ENCODE measurements at regions not wholly inside any gene's neighbourhood (a gene's known extent, or its start where the extent isn't known, plus 50 kb on each side); places are given as distances from the start of the nearest gene placed in this dataset.
A peak's percentile ranks its signal among the peaks of the same experiment; 100 is the strongest.

GRCh38 chr3:89049119-89049518 is 58.3 kb upstream of the EPHA3 start:
- no peak for TF ChIP-seq MXD4 (CRISPR knock-in tag; IDR thresholded peaks at IDR 0.05; ENCODE audit: borderline replicate concordance)
- peak; percentile 20; the same call in 1 of the 2 replicates for TF ChIP-seq CTCF (IDR thresholded peaks at IDR 0.05)
- TF ChIP-seq, protein P1, sequence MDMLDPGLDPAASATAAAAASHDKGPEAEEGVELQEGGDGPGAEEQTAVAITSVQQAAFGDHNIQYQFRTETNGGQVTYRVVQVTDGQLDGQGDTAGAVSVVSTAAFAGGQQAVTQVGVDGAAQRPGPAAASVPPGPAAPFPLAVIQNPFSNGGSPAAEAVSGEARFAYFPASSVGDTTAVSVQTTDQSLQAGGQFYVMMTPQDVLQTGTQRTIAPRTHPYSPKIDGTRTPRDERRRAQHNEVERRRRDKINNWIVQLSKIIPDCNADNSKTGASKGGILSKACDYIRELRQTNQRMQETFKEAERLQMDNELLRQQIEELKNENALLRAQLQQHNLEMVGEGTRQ (CRISPR knock-in tag; IDR thresholded peaks at IDR 0.05) = no peak
- TF ChIP-seq, protein P2, sequence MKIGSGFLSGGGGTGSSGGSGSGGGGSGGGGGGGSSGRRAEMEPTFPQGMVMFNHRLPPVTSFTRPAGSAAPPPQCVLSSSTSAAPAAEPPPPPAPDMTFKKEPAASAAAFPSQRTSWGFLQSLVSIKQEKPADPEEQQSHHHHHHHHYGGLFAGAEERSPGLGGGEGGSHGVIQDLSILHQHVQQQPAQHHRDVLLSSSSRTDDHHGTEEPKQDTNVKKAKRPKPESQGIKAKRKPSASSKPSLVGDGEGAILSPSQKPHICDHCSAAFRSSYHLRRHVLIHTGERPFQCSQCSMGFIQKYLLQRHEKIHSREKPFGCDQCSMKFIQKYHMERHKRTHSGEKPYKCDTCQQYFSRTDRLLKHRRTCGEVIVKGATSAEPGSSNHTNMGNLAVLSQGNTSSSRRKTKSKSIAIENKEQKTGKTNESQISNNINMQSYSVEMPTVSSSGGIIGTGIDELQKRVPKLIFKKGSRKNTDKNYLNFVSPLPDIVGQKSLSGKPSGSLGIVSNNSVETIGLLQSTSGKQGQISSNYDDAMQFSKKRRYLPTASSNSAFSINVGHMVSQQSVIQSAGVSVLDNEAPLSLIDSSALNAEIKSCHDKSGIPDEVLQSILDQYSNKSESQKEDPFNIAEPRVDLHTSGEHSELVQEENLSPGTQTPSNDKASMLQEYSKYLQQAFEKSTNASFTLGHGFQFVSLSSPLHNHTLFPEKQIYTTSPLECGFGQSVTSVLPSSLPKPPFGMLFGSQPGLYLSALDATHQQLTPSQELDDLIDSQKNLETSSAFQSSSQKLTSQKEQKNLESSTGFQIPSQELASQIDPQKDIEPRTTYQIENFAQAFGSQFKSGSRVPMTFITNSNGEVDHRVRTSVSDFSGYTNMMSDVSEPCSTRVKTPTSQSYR (CRISPR knock-in tag; IDR thresholded peaks at IDR 0.05) = no peak
- peak; percentile 62 for DNase-seq (ENCODE audit: low spot score)
- ChIA-PET POLR2A (no interaction called here), CTCF (interaction anchor here (0.7 to 0.9 kb wide), 3 partner anchors 52 to 453 kb away, joined by 3 read pairs; no protein-coding TSS in a partner anchor)
- Mint-ChIP-seq H3K9me3 (peaks cover 7% of the 10 kb centered on the region), H3K27me3 (ENCODE audit: low read depth) (no peaks in the 10 kb centered on the region), H3K4me1 (peaks cover 36% of the 10 kb centered on the region), H3K36me3 (peaks cover 3% of the 10 kb centered on the region; the same call in 1 of the 2 replicates), H3K4me3 (no peak overlapping the region), H3K27ac (no peak overlapping the region)
- peak; percentile 95 for ATAC-seq

- TF ChIP-seq ZNF416 (CRISPR knock-in tag; IDR thresholded peaks at IDR 0.05) = no peak
- TF ChIP-seq TEAD4 (CRISPR knock-in tag; IDR thresholded peaks at IDR 0.05) = no peak
- TF ChIP-seq TCF7 (CRISPR knock-in tag; IDR thresholded peaks at IDR 0.05; ENCODE audit: low read depth) = no peak
- TF ChIP-seq, protein P3, sequence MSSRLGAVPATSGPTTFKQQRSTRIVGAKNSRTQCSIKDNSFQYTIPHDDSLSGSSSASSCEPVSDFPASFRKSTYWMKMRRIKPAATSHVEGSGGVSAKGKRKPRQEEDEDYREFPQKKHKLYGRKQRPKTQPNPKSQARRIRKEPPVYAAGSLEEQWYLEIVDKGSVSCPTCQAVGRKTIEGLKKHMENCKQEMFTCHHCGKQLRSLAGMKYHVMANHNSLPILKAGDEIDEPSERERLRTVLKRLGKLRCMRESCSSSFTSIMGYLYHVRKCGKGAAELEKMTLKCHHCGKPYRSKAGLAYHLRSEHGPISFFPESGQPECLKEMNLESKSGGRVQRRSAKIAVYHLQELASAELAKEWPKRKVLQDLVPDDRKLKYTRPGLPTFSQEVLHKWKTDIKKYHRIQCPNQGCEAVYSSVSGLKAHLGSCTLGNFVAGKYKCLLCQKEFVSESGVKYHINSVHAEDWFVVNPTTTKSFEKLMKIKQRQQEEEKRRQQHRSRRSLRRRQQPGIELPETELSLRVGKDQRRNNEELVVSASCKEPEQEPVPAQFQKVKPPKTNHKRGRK (CRISPR knock-in tag; IDR thresholded peaks at IDR 0.05; ENCODE audit: borderline replicate concordance) = no peak
- TF ChIP-seq HMGA2 (CRISPR knock-in tag; IDR thresholded peaks at IDR 0.05) = no peak
- TF ChIP-seq JAZF1 (CRISPR knock-in tag; IDR thresholded peaks at IDR 0.05) = no peak
- TF ChIP-seq ZBTB43 (CRISPR knock-in tag; IDR thresholded peaks at IDR 0.05) = no peak
- no peak for TF ChIP-seq ARID4B (CRISPR knock-in tag; IDR thresholded peaks at IDR 0.05; ENCODE audit: borderline replicate concordance)
- no peak for TF ChIP-seq ZBTB21 (CRISPR knock-in tag; IDR thresholded peaks at IDR 0.05; ENCODE audit: borderline replicate concordance)
- no peak for TF ChIP-seq ZNF317 (CRISPR knock-in tag; IDR thresholded peaks at IDR 0.05; ENCODE audit: borderline replicate concordance, low read depth)
- no peak for TF ChIP-seq SMAD3 (CRISPR knock-in tag; IDR thresholded peaks at IDR 0.05; ENCODE audit: borderline replicate concordance)
- TF ChIP-seq EMX1 (CRISPR knock-in tag; IDR thresholded peaks at IDR 0.05) = no peak
- Mint-ChIP-seq H3K27ac (no peak overlapping the region), H3K4me3 (no peak overlapping the region), H3K36me3 (peaks cover 3% of the 10 kb centered on the region; the same call in 1 of the 2 replicates), H3K9me3 (peaks cover 7% of the 10 kb centered on the region), H3K4me1 (peaks cover 11% of the 10 kb centered on the region), H3K27me3 (ENCODE audit: low read depth) (no peaks in the 10 kb centered on the region)
- CTCF ChIA-PET = interaction anchor here (0.6 kb wide), 1 partner anchor 1793 kb away, joined by 3 read pairs; no protein-coding TSS in a partner anchor
- ATAC-seq = no peak
- no peak for DNase-seq (ENCODE audit: low spot score)
- POLR2A ChIA-PET = interaction anchor here (0.7 kb wide), 1 partner anchor 170 kb away, joined by 11 read pairs; no protein-coding TSS in a partner anchor
Measured at GRCh38 chr3:89052386-89052785, 55.0 kb upstream of the EPHA3 start.

All from WTC11 (cell line).